ENCODE measurements at regions not wholly inside any gene's neighbourhood (a gene's known extent, or its start where the extent isn't known, plus 50 kb on each side); places are given as distances from the start of the nearest gene placed in this dataset.

- no peak for DNase-seq
Measured at GRCh38 chr22:49373289-49373666, 454.4 kb downstream of the BRD1 start.

- no peak for DNase-seq
Measured at GRCh38 chr22:49372530-49373288, 455.0 kb downstream of the BRD1 start.

GRCh38 chr22:49372111-49372529 is 455.6 kb downstream of the BRD1 start:
- DNase-seq = no peak

- DNase-seq = no peak
Measured at GRCh38 chr22:49371325-49372110, 456.2 kb downstream of the BRD1 start.

- DNase-seq = no peak
Measured at GRCh38 chr22:49370627-49371301, 456.9 kb downstream of the BRD1 start.

GRCh38 chr22:49369726-49370626 is 457.7 kb downstream of the BRD1 start:
- DNase-seq = no peak

GRCh38 chr22:49368976-49369725 is 458.5 kb downstream of the BRD1 start:
- no peak for DNase-seq

GRCh38 chr22:49368221-49368975 is 459.3 kb downstream of the BRD1 start:
- no peak for DNase-seq

GRCh38 chr22:49367041-49367697 is 460.5 kb downstream of the BRD1 start:
- DNase-seq = no peak

GRCh38 chr22:49366437-49366836 is 461.2 kb downstream of the BRD1 start:
- DNase-seq = no peak

- no peak for DNase-seq
Measured at GRCh38 chr22:49365910-49366309, 461.8 kb downstream of the BRD1 start.

- DNase-seq = no peak
Measured at GRCh38 chr22:49365191-49365837, 462.4 kb downstream of the BRD1 start.

GRCh38 chr22:49364398-49364797 is 463.3 kb downstream of the BRD1 start:
- DNase-seq = no peak

GRCh38 chr22:49363526-49364230 is 464.0 kb downstream of the BRD1 start:
- no peak for DNase-seq

- no peak for DNase-seq
Measured at GRCh38 chr22:49362211-49362839, 465.3 kb downstream of the BRD1 start.

GRCh38 chr22:49361164-49361563 is 466.5 kb downstream of the BRD1 start:
- no peak for DNase-seq

GRCh38 chr22:49360746-49361145 is 466.9 kb downstream of the BRD1 start:
- no peak for DNase-seq

GRCh38 chr22:49359076-49359475 is 468.6 kb downstream of the BRD1 start:
- no peak for DNase-seq

All from dermis blood vessel endothelial cell (primary cell).